Kidney tubule cell (primary cell): ENCODE measurements at regions not wholly inside any gene's neighbourhood (a gene's known extent, or its start where the extent isn't known, plus 50 kb on each side); places are given as distances from the start of the nearest gene placed in this dataset.
"Not testable (repeated sequence)": the region's sequence is repeated elsewhere in the genome, so short reads cannot be mapped to it uniquely, and the experiment has no call there.

ENCODE experiments used
- DNase-seq: peaks from one replicate; pipeline ENCODE4 v3.0.0-alpha.2; 2018; ENCODE audit warnings: low spot score

DNA sequence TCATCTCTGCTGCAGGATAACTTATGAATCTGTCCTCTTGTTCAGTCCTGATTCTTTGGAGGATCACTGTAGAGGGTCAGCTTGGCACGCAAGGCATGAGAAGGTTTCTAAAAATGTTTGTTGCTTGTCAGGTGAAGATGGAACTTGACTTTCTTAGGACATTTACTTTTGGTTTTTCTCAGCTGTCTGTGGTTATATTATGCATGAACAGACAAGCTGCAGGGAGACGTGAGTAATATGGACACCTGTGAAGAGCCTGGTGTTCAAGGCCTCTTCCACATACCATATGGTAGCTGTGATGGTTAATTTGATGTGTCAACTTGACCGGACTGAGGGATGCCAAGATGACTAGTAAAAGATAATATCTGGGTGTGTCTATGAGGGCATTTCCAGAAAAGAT lies 270.2 kb upstream of the CPHXL start:
- DNase-seq: no peak

- DNase-seq: no peak
Observed at GRCh38 chr16:75997606-75998005, 271.3 kb upstream of the CPHXL start.

- no peak for DNase-seq
Observed at GRCh38 chr16:76007645-76008044, 269.6 kb upstream of the CNTNAP4 start.

DNA sequence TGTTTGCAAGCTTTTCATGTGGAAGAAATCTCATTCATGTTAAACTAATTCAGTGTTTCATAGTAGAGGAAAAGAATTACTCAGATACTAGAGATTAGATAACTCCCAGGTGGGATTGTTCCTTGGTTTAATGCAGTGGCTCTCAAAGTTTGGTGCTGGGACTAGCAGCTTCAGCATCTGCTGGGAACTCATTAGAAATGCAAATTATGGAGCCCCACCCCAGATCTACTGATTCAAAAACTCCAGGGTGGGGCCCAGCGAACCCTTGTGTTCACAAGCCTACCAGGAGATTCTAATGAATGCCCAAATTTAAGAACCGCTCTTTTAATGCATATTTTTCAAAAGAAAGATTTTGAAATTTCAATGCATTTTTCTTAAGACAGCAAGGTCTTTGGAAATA lies 253.4 kb upstream of the CNTNAP4 start:
- DNase-seq: no peak

- no peak for DNase-seq
Observed at GRCh38 chr16:76035689-76036088, 241.5 kb upstream of the CNTNAP4 start.

DNA sequence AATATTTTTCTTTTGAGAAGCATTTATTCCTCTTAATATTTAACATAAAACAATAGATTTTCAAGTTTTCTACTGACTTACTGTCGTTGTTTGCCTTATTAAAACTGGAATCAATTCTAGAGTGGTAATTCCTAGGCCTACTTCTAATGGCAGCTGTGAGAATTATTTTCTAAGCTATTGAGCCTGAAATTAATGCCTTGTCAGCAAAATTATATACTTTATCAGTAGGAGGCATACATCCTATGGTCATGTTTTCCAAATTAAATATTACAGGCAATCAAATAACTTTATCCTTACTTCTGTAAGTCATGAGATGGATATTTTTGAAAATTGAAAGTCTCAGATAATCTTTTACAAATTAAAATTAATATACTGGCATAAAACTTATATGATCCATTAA lies 239.1 kb upstream of the CNTNAP4 start:
- no peak for DNase-seq

DNA sequence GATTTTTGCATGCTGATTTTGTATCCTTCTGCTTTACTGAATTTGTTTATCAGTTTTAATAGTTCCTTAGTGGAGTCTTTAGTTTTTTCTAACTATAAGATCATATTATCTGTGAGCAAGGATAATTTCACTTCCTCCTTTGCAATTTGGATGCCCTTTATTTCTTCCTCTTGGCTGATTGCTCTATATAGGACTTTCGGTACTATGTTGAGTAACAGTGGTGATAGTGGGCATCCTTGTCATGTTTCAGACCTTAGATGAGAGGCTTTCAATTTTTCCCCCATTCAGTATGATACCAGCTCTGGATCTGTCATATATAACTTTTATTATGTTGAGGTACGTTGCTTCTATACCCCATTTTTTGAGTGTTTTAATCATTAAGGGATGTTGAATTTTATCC lies 224.5 kb upstream of the CNTNAP4 start:
- no peak for DNase-seq

GRCh38 chr16:76059186-76059585 lies 218.0 kb upstream of the CNTNAP4 start:
- DNase-seq: peak; percentile 16

DNA sequence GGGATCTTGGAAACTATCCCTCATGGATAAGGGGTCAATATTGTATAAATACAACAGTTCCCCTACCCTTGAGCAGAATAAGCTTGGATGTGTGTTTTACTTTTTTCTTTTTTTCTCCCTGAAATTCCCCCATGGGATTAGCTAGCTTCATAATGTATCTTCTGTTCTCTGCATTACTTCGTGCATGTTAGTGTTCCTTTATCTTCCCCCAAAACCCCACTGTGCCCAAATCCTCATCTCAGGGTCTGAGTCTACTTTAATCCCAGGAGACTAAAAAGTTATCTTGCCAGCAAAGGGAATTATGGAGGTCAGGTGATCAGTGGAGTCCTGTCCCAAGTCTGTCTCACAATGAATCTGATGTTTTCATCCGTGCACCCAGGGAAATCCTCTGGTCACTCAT lies 217.5 kb upstream of the CNTNAP4 start:
- no peak for DNase-seq

GRCh38 chr16:76071690-76072089 lies 205.5 kb upstream of the CNTNAP4 start:
- no peak for DNase-seq

DNA sequence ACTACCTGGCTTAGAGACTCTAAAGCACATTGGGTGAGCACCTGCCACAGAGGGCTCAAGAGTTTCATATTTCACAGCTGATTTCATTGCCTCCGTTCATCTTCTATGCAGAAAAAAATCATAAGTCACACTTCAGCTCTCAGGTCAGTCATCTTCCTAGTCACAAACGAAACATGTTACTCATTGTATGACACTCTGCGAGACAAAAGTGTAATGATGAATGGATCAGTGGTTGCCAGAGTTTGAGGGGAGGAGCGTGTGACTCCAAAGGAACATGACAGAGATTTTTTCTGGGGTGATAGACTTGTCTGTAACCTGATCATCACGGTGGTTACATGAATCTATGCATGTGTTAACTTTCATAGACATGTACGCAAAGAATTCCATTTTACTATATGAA lies 195.2 kb upstream of the CNTNAP4 start:
- peak; percentile 17 for DNase-seq

- DNase-seq: no peak
Observed at GRCh38 chr16:76106647-76107046, 170.6 kb upstream of the CNTNAP4 start.

DNA sequence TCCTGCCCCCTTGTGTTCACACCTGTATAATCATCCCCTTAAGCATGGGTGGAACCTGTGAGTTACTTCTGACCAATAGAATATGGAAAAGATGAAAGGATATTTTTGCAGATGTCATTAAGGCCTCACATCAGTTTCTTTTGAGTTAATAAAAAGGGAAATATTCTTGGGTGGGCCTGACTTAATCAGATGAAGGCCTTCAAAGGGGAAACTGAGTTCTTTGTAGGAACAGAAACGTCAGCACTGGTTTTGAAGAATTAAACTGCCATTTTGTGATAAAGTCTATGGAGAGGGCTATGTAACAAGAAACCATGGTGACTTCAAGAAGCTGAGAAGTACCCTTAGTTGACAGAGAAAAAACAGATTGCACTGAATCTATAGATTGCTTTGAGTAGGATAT lies 168.7 kb upstream of the CNTNAP4 start:
- DNase-seq: no peak

GRCh38 chr16:76114681-76115080 lies 162.5 kb upstream of the CNTNAP4 start:
- DNase-seq: no peak

GRCh38 chr16:76118344-76118743 lies 158.9 kb upstream of the CNTNAP4 start:
- DNase-seq: no peak

GRCh38 chr16:76121636-76122035 lies 155.6 kb upstream of the CNTNAP4 start:
- DNase-seq: no peak

DNA sequence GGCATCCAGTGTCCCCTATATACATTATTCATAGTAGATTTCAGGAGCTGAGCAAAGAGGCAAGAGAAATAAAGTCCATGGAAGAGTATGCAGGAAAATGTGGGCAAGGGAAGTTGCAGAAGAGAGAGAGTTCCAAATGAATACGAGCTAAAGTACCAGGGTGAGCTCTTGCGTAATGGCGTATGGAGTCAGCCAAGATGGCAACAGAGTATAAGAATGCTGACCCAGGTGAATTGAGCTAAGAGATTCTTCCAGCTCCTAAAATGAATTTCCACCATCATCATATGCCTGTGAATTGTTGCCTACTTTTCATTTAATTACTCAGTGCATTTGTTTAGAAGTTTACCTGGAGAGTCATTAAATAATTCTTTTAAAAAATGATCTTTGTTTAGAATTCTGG lies 153.2 kb upstream of the CNTNAP4 start:
- no peak for DNase-seq

- DNase-seq: no peak
Observed at GRCh38 chr16:76125871-76126270, 151.3 kb upstream of the CNTNAP4 start.

GRCh38 chr16:76138056-76138455 lies 139.1 kb upstream of the CNTNAP4 start:
- DNase-seq: not testable (repeated sequence)

DNA sequence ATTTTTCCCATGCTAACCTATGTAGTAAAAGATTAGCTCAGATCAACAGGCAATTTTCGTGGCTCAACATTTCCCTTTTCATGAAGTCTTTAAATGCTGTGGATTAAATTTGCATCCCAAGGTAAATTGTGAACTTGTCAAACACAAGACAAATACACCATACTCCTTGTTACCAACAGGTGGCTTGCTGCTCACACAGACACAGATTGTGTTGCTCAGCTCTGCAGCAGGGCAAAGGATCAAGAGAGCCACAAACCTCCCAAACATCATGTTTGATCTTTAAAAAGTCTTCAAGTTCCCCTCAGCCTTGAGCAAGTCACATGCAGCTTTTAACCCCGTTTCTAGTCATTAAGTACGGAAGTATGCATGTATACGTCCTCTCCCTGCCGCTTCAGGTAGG lies 119.6 kb upstream of the CNTNAP4 start:
- no peak for DNase-seq

- DNase-seq: no peak
Observed at GRCh38 chr16:76162046-76162445, 115.2 kb upstream of the CNTNAP4 start.

DNA sequence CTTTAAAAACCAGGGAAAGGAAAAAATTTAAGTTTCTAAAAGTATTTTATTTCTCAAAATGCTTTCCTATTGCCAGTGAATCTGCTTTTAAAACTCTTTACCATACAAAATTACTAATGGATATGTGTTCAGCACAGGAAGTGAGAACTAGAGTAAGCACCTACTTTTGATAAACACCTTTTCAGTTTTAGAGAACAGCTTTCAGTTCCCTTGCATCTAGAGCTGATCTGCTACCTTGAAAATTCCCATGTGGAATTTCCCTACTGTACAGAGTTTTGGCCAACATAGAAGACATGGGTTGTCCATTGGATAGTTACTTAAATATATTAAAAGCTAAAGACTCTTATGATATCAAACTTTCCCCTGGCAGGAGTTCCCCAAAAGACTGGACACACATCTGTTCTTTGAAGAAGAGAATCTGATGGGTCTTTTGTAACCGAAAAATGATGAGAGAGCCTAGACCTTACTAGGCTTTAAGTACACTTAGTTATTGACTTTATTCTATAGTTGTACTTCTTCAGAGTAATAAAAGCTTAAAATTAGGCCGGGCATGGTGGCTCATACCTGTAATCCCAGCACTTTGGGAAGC lies 112.1 kb upstream of the CNTNAP4 start:
- DNase-seq: no peak

DNA sequence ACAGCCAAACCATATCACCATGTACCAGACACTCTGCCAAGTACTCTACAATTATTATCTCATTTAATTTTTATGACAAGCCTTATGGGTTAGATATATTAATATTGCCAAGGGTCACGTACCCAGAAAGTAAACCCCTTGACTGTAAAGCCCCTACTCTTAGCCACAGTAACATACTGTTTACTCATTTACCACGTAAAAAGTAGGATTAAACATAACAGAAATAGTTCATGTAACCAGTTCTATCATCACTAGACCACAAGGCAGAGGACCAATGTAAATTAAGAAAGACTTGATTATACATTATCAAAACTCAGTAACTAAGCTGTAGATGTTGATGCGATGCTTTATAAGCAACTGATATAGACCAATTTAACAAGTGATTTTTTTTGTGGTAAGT lies 101.5 kb upstream of the CNTNAP4 start:
- no peak for DNase-seq

DNA sequence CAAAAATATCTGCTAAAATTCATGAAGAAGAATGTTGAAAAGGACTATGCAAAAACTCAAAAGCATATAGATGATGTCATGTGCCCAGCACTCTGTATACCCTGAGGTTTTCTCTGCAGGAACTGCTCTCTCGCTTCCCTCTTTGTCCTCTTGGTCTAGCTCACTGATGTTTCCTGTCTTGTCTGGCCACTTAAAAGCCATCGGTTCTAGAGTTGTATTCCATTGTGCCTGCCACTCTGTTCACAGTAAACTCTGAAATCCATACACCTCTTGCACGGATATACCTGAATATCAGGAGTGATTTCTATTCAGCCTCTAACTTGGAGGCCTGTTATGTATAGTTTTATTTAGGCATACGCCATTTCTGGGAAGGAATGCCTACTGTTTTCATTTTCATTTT lies 101.0 kb upstream of the CNTNAP4 start:
- DNase-seq: no peak

DNA sequence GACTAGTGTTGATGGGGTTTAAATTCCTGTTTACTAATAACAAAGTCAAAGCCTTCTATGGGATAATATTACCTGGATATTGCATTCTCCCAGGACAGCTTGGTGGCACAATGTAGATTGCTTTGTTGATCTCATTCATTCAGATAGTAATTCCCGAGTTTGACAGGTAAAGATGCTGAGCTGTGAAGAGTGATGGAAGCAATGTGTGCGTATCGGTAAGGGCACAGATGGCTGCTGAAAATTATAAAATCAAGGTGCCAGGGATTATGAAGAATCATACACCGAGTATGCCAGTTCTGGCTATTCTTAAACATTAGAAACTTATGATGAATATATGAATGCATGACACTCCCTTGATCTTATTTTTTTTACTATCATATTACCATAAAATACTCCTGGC lies 100.6 kb upstream of the CNTNAP4 start:
- no peak for DNase-seq
